ENCODE measurements at regions not wholly inside any gene's neighbourhood (a gene's known extent, or its start where the extent isn't known, plus 50 kb on each side); places are given as distances from the start of the nearest gene placed in this dataset.

DNA sequence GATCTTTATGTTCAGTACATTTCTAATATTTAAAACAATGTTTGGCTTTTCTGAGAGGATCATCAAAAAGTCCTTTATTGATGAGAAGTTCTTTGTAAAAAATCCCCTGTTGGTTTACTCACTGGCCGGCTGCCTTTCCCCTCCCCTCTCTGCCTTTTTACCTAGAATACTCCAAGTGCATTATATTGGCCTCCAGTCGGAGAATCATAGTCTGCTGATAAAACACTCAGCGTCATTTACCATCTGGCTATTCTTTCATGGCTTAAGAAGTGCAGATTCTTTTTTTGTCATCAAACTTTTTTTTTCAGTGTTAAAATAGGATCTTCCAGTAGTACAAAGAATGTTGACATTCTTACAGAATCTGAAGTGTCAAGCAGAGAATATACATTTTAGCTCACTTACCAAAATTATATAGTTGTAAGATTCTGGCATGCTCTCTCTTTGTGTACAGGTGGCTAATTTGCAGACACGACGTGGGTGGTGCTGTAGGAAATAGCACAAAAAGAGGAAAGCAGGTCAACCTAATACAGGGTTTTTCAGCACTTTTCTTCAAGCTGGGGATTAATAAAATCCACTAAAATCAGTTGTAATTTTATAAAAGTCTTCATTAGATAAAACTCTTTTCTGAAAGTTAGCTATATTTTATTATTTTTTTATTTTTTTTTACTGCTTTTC lies 731.8 kb downstream of the KCTD8 start:
- TF ChIP-seq CTCF (IDR thresholded peaks at IDR 0.05): no peak
- no peak for TF ChIP-seq POLR2AphosphoS5 (IDR thresholded peaks at IDR 0.05)
